AG04450 (cell line): ENCODE measurements at regions not wholly inside any gene's neighbourhood (a gene's known extent, or its start where the extent isn't known, plus 50 kb on each side); places are given as distances from the start of the nearest gene placed in this dataset.

Experiments
- CTCF ChIA-PET: fragments of 300-600, 350-600 bp; formaldehyde crosslinking; extraction: SDS; loops from one replicate; lab custom pipeline; 2022; ENCODE audit warnings: antibody characterized with exemption, inconsistent platforms; lab: Charles Lee
- POLR2A ChIA-PET: fragments of 350-600 bp; formaldehyde crosslinking; extraction: SDS; loops from one replicate; lab custom pipeline; 2021; ENCODE audit warnings: antibody characterized with exemption, inconsistent platforms; lab: Yijun Ruan, JAX
- DNase-seq: peaks from one replicate; pipeline ENCODE4 v3.0.0-alpha.2; 2011; ENCODE audit warnings: low read depth, low spot score
- H3K27ac ChIP-seq: one replicate; pipeline ENCODE4 v1.5.1; 2012; ENCODE audit warnings: low read depth, low read length, control low read depth
- H3K27me3 ChIP-seq: one replicate; pipeline ENCODE4 v1.6.0; 2012; ENCODE audit warnings: low read length; ENCODE audit not compliant: control insufficient read depth, insufficient read depth
- H3K4me3 ChIP-seq: 2 replicates; pipeline ENCODE4 v1.5.1; 2011; ENCODE audit warnings: mild to moderate bottlenecking, low read depth, low read length, control low read depth
- H3K9me3 ChIP-seq: 2 replicates; pipeline ENCODE4 v1.5.1; 2012; ENCODE audit warnings: low read length; ENCODE audit not compliant: control insufficient read depth, insufficient read depth
- CTCF ChIP-seq: IDR thresholded peaks from 2 replicates; pipeline ENCODE4 v1.5.1; 2011; ENCODE audit warnings: low read depth, low read length, control low read depth, inconsistent platforms

- ChIA-PET CTCF (no interaction called here), POLR2A (no interaction called here)
- no peak overlapping the region for H3K4me3 ChIP-seq
- no peaks in the 10 kb centered on the region for H3K27me3 ChIP-seq
- no peak overlapping the region for H3K27ac ChIP-seq
- no peak for DNase-seq
- TF ChIP-seq CTCF = no peak
- H3K9me3 ChIP-seq = peaks cover 2% of the 10 kb centered on the region; the same call in 1 of the 2 replicates
Observed at GRCh38 chr4:175281894-175282293, 363.7 kb downstream of the ADAM29 start.

- no peak for TF ChIP-seq CTCF
- CTCF ChIA-PET = no interaction called here
- POLR2A ChIA-PET = no interaction called here
- no peak for DNase-seq
- H3K9me3 ChIP-seq = peaks cover 2% of the 10 kb centered on the region; the same call in 1 of the 2 replicates
- H3K27ac ChIP-seq = no peak overlapping the region
- H3K27me3 ChIP-seq = no peaks in the 10 kb centered on the region
- no peak overlapping the region for H3K4me3 ChIP-seq
Observed at GRCh38 chr4:175282407-175282806, 364.2 kb downstream of the ADAM29 start.

DNA sequence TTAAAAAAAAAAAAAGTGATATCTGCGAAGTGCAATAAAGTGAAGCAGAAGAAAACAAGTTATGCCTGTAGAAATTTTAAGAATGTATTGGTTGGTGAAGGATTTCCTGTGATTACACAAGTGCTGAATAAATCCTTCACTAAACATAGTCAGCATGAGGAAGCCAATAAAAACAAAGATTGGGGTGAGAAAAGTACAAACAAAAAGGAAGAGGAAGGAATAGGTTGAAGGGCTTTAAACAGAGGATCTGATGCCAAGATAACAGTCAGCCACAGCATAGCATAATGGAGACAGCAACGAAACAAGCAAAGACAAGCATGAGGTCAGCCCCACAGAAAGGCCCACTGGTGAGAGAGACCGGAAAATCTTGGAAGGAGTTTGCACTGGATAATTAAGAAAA lies 372.2 kb downstream of the ADAM29 start:
- no peak for DNase-seq
- ChIA-PET POLR2A (no interaction called here), CTCF (no interaction called here)
- Histone ChIP-seq H3K9me3 (peaks cover 9% of the 10 kb centered on the region), H3K27me3 (no peaks in the 10 kb centered on the region), H3K27ac (no peak overlapping the region), H3K4me3 (no peak overlapping the region)
- TF ChIP-seq CTCF = no peak

- H3K27ac ChIP-seq = peak overlapping the region; percentile 33
- POLR2A ChIA-PET = no interaction called here
- peak; percentile 21 for DNase-seq
Observed at GRCh38 chr4:175297965-175298565, 379.9 kb downstream of the ADAM29 start.

More at GRCh38 chr4:175297965-175298565, 379.9 kb downstream of the ADAM29 start:
- CTCF ChIA-PET = interaction anchor here (0.6 to 1.2 kb wide), 3 partner anchors 8 to 239 kb away, joined by 3 read pairs; no protein-coding TSS in a partner anchor
- Histone ChIP-seq H3K4me3 (no peak overlapping the region), H3K9me3 (peaks cover 3% of the 10 kb centered on the region; the same call in 1 of the 2 replicates), H3K27me3 (no peaks in the 10 kb centered on the region)
- TF ChIP-seq CTCF = no peak
